Parathyroid adenoma (tissue), 2 donors: ENCODE measurements at regions not wholly inside any gene's neighbourhood (a gene's known extent, or its start where the extent isn't known, plus 50 kb on each side); places are given as distances from the start of the nearest gene placed in this dataset.

ENCODE experiments used
- H2AFZ ChIP-seq: fragments of 300-600 bp; sonication (generic); one replicate; pipeline ENCODE4 v1.7.0; 2017; ENCODE audit warnings: antibody characterized with exemption, mild to moderate bottlenecking
- H3K27ac ChIP-seq: fragments of 300-600 bp; sonication (generic); one replicate; pipeline ENCODE4 v1.7.0; 2017
- H3K27me3 ChIP-seq: fragments of 300-600 bp; sonication (generic); one replicate; pipeline ENCODE4 v1.7.0; 2017; ENCODE audit warnings: low read length; ENCODE audit not compliant: control insufficient read depth, insufficient read depth
- H3K36me3 ChIP-seq: fragments of 300-600 bp; sonication (generic); one replicate; pipeline ENCODE4 v1.7.0; 2017; ENCODE audit warnings: low read length; ENCODE audit not compliant: control insufficient read depth, insufficient read depth
- H3K4me1 ChIP-seq: fragments of 300-600 bp; sonication (generic); one replicate; pipeline ENCODE4 v1.7.0; 2017; ENCODE audit warnings: control low read depth
- H3K4me2 ChIP-seq: fragments of 300-600 bp; sonication (generic); one replicate; pipeline ENCODE4 v1.7.0; 2017; ENCODE audit warnings: low read length
- H3K4me3 ChIP-seq: fragments of 300-600 bp; sonication (generic); one replicate; pipeline ENCODE4 v1.7.0; 2017; ENCODE audit warnings: low read depth, low read length
- H3K79me2 ChIP-seq: fragments of 300-600 bp; sonication (generic); one replicate; pipeline ENCODE4 v1.7.0; 2017; ENCODE audit warnings: control low read depth
- H3K9ac ChIP-seq: fragments of 300-600 bp; sonication (generic); one replicate; pipeline ENCODE4 v1.7.0; 2017; ENCODE audit warnings: mild to moderate bottlenecking
- H3K9me3 ChIP-seq: fragments of 300-600 bp; sonication (generic); one replicate; pipeline ENCODE4 v1.7.0; 2017; ENCODE audit warnings: low read length; ENCODE audit not compliant: control insufficient read depth
- CTCF ChIP-seq: fragments of 300-600 bp; sonication (generic); IDR thresholded peaks from one replicate; pipeline ENCODE4 v1.7.0; 2017; ENCODE audit warnings: antibody characterized with exemption, mild to moderate bottlenecking
- donor health status: primary hyperparathyroidism.

GRCh38 chr3:140823106-140823505, 118.5 kb upstream of the SLC25A36 start:
- TF ChIP-seq CTCF = no peak
- Histone ChIP-seq H3K4me3 (no peak overlapping the region), H3K9me3 (no peaks in the 10 kb centered on the region), H3K27ac (no peak overlapping the region), H3K4me2 (no peak overlapping the region), H3K79me2 (no peaks in the 10 kb centered on the region), H2AFZ (no peak overlapping the region), H3K4me1 (no peaks in the 10 kb centered on the region), H3K9ac (no peak overlapping the region), H3K27me3 (no peaks in the 10 kb centered on the region), H3K36me3 (no peaks in the 10 kb centered on the region)

- no peaks in the 10 kb centered on the region for H3K79me2 ChIP-seq
- no peak overlapping the region for H3K4me2 ChIP-seq
- H2AFZ ChIP-seq = no peak overlapping the region
- TF ChIP-seq CTCF = no peak
- no peaks in the 10 kb centered on the region for H3K4me1 ChIP-seq
- H3K4me3 ChIP-seq = no peak overlapping the region
- H3K27ac ChIP-seq = no peak overlapping the region
- no peak overlapping the region for H3K9ac ChIP-seq
- no peaks in the 10 kb centered on the region for H3K36me3 ChIP-seq
- no peaks in the 10 kb centered on the region for H3K9me3 ChIP-seq
- H3K27me3 ChIP-seq = no peaks in the 10 kb centered on the region
Measured at GRCh38 chr3:140827894-140828293, 113.7 kb upstream of the SLC25A36 start.

- Histone ChIP-seq H2AFZ (no peak overlapping the region), H3K27me3 (no peaks in the 10 kb centered on the region), H3K79me2 (no peaks in the 10 kb centered on the region), H3K4me3 (no peak overlapping the region), H3K27ac (no peak overlapping the region), H3K4me2 (no peak overlapping the region), H3K9ac (no peak overlapping the region), H3K36me3 (no peaks in the 10 kb centered on the region), H3K4me1 (no peaks in the 10 kb centered on the region), H3K9me3 (no peaks in the 10 kb centered on the region)
- TF ChIP-seq CTCF = no peak
Measured at GRCh38 chr3:140828585-140828984, 113.1 kb upstream of the SLC25A36 start.

- Histone ChIP-seq H3K4me2 (no peak overlapping the region), H3K9me3 (no peaks in the 10 kb centered on the region), H3K27ac (no peak overlapping the region), H3K9ac (no peak overlapping the region), H3K27me3 (no peaks in the 10 kb centered on the region), H3K36me3 (no peaks in the 10 kb centered on the region), H3K4me1 (no peaks in the 10 kb centered on the region), H3K4me3 (no peak overlapping the region), H2AFZ (no peak overlapping the region), H3K79me2 (no peaks in the 10 kb centered on the region)
- TF ChIP-seq CTCF = no peak
Measured at GRCh38 chr3:140829796-140830195, 111.8 kb upstream of the SLC25A36 start.

- H2AFZ ChIP-seq = no peak overlapping the region
- no peak overlapping the region for H3K9ac ChIP-seq
- TF ChIP-seq CTCF = no peak
- H3K79me2 ChIP-seq = no peaks in the 10 kb centered on the region
- no peak overlapping the region for H3K4me2 ChIP-seq
- no peaks in the 10 kb centered on the region for H3K36me3 ChIP-seq
- H3K27me3 ChIP-seq = no peaks in the 10 kb centered on the region
- no peak overlapping the region for H3K4me3 ChIP-seq
- no peak overlapping the region for H3K27ac ChIP-seq
- H3K4me1 ChIP-seq = no peaks in the 10 kb centered on the region
- no peaks in the 10 kb centered on the region for H3K9me3 ChIP-seq
Measured at GRCh38 chr3:140830391-140830790, 111.2 kb upstream of the SLC25A36 start.
